Hepatocyte (in vitro differentiated cells): ENCODE measurements at regions not wholly inside any gene's neighbourhood (a gene's known extent, or its start where the extent isn't known, plus 50 kb on each side); places are given as distances from the start of the nearest gene placed in this dataset.

Source experiments
- EZH2 ChIP-seq: fragments of 200-600 bp; sonication (generic); IDR thresholded peaks from 2 replicates; pipeline ENCODE4 v1.6.1; 2016; ENCODE audit warnings: antibody characterized with exemption, mild to moderate bottlenecking, borderline replicate concordance
- TF ChIP-seq, protein P1 (sequence below): fragments of 200-600 bp; sonication (generic); IDR thresholded peaks from 2 replicates; pipeline ENCODE4 v1.5.1; 2016; ENCODE audit warnings: antibody characterized with exemption, mild to moderate bottlenecking; ENCODE audit not compliant: poor library complexity

GRCh38 chr1:18549906-18550305, 69.2 kb downstream of the KLHDC7A start:
- TF ChIP-seq, protein P1, sequence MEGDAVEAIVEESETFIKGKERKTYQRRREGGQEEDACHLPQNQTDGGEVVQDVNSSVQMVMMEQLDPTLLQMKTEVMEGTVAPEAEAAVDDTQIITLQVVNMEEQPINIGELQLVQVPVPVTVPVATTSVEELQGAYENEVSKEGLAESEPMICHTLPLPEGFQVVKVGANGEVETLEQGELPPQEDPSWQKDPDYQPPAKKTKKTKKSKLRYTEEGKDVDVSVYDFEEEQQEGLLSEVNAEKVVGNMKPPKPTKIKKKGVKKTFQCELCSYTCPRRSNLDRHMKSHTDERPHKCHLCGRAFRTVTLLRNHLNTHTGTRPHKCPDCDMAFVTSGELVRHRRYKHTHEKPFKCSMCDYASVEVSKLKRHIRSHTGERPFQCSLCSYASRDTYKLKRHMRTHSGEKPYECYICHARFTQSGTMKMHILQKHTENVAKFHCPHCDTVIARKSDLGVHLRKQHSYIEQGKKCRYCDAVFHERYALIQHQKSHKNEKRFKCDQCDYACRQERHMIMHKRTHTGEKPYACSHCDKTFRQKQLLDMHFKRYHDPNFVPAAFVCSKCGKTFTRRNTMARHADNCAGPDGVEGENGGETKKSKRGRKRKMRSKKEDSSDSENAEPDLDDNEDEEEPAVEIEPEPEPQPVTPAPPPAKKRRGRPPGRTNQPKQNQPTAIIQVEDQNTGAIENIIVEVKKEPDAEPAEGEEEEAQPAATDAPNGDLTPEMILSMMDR: no peak
- no peak for TF ChIP-seq EZH2
